SK-N-SH (cell line): ENCODE measurements at regions not wholly inside any gene's neighbourhood (a gene's known extent, or its start where the extent isn't known, plus 50 kb on each side); places are given as distances from the start of the nearest gene placed in this dataset.

Experiments
- REST ChIP-seq: IDR thresholded peaks from 2 replicates; pipeline ENCODE4 v1.6.1; 2012; ENCODE audit warnings: mild to moderate bottlenecking, low read depth, low read length, moderate library complexity
- SMC3 ChIP-seq: IDR thresholded peaks from 2 replicates; pipeline ENCODE4 v1.6.1; 2012; ENCODE audit warnings: low read depth, low read length, improper control_type of control experiment
- TF ChIP-seq, protein P1 (sequence below): fragments of 200-600 bp; sonication (generic); IDR thresholded peaks from 2 replicates; pipeline ENCODE4 v1.6.1; 2017; ENCODE audit warnings: antibody characterized with exemption, mild to moderate bottlenecking, moderate library complexity

DNA sequence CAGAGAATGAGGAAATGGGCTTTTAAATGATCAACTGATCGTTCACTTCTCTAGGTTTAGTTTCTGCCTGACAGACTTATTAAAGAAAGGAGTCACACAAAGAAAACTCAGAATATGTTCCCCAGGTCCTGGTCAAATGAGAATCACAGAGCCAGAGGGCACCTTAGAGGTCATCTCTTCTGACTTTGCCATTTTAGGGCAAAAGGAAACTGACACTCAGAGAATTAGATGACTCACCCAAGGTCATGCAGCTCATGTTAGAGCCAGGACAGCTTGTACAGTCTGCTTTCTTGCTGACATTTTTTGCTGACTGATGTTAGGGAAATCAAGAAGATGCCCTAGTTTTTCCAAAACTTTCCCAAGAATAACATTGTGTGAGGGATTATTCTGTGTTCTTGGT lies 312.7 kb upstream of the SP8 start:
- TF ChIP-seq, protein P1, sequence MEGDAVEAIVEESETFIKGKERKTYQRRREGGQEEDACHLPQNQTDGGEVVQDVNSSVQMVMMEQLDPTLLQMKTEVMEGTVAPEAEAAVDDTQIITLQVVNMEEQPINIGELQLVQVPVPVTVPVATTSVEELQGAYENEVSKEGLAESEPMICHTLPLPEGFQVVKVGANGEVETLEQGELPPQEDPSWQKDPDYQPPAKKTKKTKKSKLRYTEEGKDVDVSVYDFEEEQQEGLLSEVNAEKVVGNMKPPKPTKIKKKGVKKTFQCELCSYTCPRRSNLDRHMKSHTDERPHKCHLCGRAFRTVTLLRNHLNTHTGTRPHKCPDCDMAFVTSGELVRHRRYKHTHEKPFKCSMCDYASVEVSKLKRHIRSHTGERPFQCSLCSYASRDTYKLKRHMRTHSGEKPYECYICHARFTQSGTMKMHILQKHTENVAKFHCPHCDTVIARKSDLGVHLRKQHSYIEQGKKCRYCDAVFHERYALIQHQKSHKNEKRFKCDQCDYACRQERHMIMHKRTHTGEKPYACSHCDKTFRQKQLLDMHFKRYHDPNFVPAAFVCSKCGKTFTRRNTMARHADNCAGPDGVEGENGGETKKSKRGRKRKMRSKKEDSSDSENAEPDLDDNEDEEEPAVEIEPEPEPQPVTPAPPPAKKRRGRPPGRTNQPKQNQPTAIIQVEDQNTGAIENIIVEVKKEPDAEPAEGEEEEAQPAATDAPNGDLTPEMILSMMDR: no peak
- TF ChIP-seq REST: no peak
- no peak for TF ChIP-seq SMC3
